H7 (cell line): ENCODE measurements at regions not wholly inside any gene's neighbourhood (a gene's known extent, or its start where the extent isn't known, plus 50 kb on each side); places are given as distances from the start of the nearest gene placed in this dataset.
"Not testable (repeated sequence)": the region's sequence is repeated elsewhere in the genome, so short reads cannot be mapped to it uniquely, and the experiment has no call there.

Experiments used
- DNase-seq: peaks from one replicate; pipeline ENCODE4 v3.0.0; 2012
- H3K27me3 ChIP-seq: 2 replicates; pipeline ENCODE4 v1.6.0; 2011; ENCODE audit warnings: mild to moderate bottlenecking, low read length; ENCODE audit not compliant: control insufficient read depth, insufficient read depth
- H3K36me3 ChIP-seq: replicated peaks from 2 replicates; pipeline ENCODE4 v1.5.1; 2011; ENCODE audit warnings: low read length; ENCODE audit not compliant: control insufficient read depth, insufficient read depth
- H3K4me3 ChIP-seq: 2 replicates; pipeline ENCODE4 v1.5.1; 2011; ENCODE audit warnings: low read depth, mild to moderate bottlenecking, control low read depth, low read length, moderate library complexity; ENCODE audit not compliant: insufficient read depth

DNA sequence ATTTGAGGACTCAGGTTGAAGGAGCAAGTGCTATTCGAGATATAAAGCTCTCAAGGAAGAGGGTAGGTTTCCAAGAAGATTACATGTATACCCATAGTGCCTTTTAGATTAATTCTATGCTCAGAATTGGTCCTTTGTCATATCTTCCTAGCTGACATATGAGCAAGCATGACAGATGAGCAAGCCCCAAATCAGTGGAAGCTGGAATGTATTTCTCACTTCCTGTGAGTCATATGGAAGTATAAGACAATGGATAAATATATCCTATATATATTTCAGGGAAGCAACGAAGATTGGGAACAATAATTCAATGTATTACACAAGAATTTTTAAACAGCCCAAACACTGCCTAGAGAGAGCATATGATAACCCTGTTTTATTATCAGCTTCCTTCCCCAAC lies 674.1 kb upstream of the ATXN7L3B start:
- H3K4me3 ChIP-seq: no peak overlapping the region
- DNase-seq: no peak
- no peaks in the 10 kb centered on the region for H3K27me3 ChIP-seq
- H3K36me3 ChIP-seq: no peaks in the 10 kb centered on the region

DNA sequence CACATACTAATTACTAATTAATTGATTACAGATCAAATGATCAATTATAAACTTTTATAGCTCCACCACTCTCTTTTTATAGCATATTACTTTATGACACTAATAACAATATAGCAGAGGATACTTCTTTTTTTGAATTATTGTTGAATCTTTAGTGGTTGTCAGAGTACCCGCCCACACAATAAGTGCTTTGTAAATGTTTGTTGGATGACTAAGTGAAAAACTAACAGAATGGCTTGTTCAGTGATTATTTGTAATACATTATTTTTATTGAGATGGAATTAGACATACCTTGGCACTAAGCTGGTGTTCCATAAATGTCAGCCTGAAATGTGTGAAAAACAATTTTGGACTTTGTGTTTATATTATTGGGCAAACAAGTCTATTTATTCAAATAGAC lies 670.5 kb upstream of the ATXN7L3B start:
- Histone ChIP-seq H3K4me3 (no peak overlapping the region), H3K27me3 (no peaks in the 10 kb centered on the region), H3K36me3 (no peaks in the 10 kb centered on the region)
- no peak for DNase-seq

DNA sequence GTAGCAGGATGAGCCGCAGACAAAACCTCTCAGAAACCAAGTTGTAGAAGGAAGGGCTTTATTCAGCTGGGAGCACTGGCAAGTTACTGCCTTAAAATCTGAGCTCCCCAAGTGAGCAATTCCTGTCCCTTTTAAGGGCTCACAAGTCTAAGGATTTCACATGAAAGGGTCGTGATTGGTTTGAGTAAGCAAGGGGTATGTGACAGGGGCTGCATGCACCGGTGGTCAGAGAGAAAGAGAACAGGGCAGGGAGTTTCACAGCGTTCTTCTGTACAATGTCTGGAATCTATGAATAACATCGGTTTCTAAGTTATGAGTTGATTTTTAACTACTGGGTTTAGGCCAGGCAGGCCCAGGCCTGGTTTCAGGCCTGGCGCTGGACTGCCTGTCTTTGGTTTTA lies 660.3 kb upstream of the ATXN7L3B start:
- not testable (repeated sequence) for H3K4me3 ChIP-seq, DNase-seq, H3K27me3 ChIP-seq, H3K36me3 ChIP-seq

DNA sequence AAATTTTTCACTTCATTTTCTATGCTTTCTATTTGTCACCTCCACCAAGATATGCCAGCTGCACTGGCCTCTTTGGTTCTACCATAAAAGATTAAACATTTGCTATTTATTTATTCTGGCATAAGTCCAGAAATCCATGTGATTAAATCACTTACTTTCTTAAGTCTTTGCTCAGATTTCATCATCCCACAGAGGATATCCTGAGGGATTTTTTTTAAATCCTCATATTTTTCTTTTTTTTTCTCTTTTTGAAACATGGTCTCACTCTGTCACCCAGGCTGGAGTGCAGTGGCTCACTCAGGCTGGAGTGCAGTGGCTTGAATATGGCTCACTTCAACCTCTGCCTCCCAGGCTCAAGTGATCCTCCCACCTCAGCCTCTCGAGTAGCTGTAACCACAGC lies 645.4 kb upstream of the ATXN7L3B start:
- H3K36me3 ChIP-seq: no peaks in the 10 kb centered on the region
- DNase-seq: no peak
- no peak overlapping the region for H3K4me3 ChIP-seq
- no peaks in the 10 kb centered on the region for H3K27me3 ChIP-seq

DNA sequence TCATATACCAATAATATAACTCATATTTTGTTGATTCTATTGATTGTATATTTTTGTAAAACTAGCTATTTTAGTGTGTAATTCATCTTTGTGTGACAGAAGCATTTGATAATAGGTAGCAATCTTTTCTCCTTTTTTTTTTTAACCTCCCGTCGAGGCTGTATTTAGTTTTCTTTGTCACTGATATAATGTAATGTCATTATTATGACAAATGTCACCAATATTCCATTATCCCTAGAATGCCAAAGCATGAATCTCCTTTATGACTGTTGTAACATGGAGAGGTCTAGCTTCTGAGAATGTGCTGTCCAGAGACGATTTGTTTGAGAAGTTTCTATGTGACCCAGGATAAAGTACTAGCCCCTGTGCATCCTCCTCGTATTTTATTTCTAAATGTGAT lies 639.0 kb upstream of the ATXN7L3B start:
- no peaks in the 10 kb centered on the region for H3K36me3 ChIP-seq
- no peak for DNase-seq
- H3K27me3 ChIP-seq: no peaks in the 10 kb centered on the region
- no peak overlapping the region for H3K4me3 ChIP-seq

DNA sequence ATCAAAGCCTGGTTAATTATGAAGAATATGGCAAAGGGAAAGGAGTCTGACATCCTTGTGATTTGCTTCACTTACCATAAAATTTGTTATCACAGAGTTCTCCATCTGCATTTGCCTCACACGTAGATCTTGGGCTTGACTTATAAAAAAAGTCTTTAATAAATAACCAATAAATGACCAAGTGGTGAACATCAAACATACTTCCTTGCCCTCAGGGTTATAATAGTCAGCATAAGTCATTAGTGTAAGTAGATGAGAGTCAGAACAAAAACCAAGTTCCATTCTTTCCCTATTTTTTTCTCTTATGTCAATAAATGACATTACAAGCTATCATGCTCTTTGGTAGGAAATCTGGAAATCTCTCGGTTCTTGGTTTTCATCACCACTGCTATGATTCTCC lies 635.4 kb upstream of the ATXN7L3B start:
- Histone ChIP-seq H3K36me3 (no peaks in the 10 kb centered on the region), H3K27me3 (no peaks in the 10 kb centered on the region), H3K4me3 (no peak overlapping the region)
- DNase-seq: no peak

DNA sequence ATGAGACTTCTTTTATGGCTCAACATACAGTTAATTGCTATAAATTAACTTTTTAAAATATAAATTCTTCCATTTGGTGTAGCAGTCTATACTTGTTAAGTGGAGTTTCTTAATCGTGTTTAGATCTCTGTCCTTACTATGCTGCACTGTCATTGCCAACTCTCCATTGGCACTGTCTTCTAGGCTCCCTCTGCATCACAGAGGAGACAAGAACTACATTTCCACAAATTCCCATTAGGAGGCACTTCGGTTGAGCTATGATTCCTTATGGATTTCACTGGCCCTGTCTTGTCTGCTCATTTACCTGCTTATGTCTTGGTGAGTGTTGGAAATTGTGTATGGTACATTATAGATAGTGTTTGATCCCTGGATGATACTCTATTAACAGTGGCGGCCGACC lies 630.9 kb upstream of the ATXN7L3B start:
- no peak for DNase-seq
- Histone ChIP-seq H3K27me3 (no peaks in the 10 kb centered on the region), H3K36me3 (no peaks in the 10 kb centered on the region), H3K4me3 (no peak overlapping the region)

DNA sequence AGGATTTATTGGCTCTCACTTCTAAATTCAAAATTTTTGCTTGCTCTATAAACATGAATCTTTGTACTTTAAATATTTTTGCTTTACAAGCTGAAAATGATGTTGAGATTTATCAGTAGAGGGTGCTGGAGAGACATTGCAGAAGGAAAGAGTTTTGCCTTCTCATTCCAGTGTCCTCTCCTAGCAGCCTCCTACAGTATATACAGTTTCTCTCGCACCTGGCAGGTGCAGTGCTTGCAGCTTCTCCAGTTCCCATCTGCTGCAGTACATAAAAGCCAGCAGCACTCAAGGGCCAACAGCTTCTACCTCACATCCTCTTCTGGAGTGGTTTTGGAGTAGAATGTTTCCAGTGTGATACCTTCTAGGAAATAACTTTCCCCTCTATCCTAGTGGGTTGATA lies 601.8 kb upstream of the ATXN7L3B start:
- no peaks in the 10 kb centered on the region for H3K27me3 ChIP-seq
- H3K36me3 ChIP-seq: no peaks in the 10 kb centered on the region
- no peak overlapping the region for H3K4me3 ChIP-seq
- peak; percentile 6 for DNase-seq

DNA sequence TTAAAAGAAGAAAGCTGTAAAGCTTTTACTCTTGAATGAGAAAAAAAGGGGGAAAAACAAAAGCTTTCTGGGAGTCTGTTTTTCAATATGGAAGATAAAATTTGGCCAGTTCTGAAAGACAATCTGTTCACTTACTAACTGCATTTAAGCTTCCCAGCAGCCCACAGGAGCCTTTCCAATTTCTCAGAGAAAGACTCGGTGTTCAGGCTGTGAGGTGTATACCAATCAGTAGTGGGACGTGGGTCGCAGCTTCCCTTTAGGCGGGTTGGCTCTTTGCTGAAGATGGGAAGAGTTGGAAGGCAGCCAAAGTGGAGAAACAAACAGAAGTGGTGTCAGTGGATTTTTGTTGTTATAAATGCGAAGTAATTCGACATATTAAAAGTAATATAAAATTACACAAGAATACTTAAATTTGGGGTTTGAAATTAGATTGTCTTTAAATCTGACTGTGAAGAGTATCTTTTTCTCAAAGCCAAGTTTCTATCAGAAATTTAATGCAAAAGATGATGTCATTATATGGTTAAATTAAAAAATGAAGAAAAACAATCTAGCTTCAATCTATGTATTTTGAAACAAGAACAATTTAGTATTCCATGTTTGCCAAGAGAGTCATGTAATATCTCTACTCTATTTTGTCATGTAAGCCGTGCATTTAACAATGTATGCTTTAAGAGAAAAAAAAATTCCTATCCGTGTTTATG lies 590.2 kb upstream of the ATXN7L3B start:
- Histone ChIP-seq H3K36me3 (no peaks in the 10 kb centered on the region), H3K27me3 (no peaks in the 10 kb centered on the region), H3K4me3 (no peak overlapping the region)
- DNase-seq: no peak

DNA sequence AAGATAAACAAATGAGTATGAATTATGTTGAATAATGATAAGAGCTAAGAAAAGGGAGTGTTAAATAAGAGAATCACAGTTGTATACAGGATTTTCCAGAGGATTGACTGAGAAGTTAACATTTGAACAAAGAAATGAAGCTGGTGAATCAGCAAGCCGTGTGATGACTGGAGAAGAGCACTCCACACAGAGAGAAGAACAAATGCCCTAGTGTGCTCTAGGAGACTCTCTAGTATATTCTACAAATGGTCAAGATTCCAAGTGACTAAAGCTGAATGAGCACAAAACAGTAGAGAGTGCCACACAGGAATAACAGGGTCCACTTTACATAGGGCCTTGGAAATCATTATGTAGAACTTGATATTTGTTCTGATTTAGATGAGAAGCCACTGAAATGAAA lies 587.1 kb upstream of the ATXN7L3B start:
- Histone ChIP-seq H3K4me3 (no peak overlapping the region), H3K36me3 (no peaks in the 10 kb centered on the region), H3K27me3 (no peaks in the 10 kb centered on the region)
- no peak for DNase-seq

DNA sequence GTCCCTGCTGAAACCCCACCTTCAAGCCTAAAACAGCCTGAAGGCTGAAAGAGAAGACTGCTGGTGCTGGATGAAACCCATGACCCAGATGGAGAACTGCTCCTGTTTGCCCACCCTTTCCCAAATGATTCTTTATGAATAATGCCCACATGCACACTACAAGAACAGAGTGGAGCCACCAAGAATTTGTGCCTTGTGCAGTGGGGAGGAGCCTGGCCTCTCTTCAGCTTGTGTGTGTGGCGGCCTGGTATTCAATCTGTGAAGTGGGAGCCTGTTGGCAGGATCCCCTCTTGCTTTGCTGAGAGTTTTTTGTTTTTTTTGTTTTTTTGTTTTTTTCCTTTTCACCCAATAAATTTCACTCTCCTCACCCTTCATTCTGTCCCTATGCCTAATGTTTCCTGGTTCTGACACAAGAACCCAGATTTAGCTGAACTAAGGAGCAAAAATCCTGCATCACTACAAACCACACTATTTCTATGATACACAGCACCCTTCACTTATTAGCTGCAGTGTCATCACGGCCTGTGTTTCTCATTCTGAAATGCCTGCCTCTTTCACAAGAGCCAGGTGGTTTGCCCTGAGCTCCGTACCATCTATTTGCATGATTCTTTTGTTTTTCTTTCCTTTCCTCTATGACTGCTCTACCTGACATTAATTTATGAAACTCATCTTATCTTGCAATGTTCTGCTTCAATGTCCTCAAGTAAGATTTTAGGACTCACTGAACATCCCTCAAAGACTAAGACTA lies 585.5 kb upstream of the ATXN7L3B start:
- Histone ChIP-seq H3K27me3 (no peaks in the 10 kb centered on the region), H3K36me3 (no peaks in the 10 kb centered on the region), H3K4me3 (no peak overlapping the region)
- no peak for DNase-seq

DNA sequence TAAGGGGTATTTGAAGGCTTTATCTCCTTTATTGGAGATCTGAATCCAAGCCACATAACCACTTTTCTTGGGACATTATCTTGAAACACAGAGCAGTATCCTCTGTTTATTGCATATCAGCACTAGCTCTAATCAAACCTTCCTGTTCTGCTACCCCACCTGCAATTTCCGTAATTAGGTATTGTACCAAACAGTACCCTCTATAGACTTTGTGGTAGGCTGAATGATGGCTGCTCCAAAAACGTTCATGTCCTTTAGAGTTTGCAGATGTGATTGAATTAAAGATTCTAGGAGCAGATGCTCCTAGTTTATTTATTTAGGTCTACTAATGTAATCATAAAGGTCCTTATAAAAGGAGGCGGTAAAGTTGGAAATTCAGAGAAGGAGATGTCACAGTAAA lies 573.0 kb upstream of the ATXN7L3B start:
- Histone ChIP-seq H3K36me3 (no peaks in the 10 kb centered on the region), H3K27me3 (no peaks in the 10 kb centered on the region), H3K4me3 (no peak overlapping the region)
- no peak for DNase-seq

DNA sequence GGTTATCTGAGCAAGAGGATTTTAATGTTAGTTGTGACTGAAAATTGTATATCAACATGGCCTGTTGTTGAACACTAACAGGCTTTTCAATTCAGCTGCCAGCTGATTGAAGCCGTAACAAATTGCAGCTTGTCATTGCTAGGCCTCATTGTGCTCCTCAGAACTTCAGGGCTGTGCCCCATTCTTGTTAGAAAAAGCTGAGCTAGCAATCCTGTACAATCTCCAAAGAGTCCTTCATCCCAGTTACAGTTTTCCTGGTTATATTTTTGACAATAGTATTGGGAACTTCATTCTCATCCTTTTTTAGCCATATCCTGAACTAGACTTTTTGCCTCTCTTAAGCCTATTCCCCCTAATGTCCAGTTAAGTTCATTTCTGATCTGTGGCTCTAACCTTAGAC lies 564.1 kb upstream of the ATXN7L3B start:
- DNase-seq: no peak
- Histone ChIP-seq H3K4me3 (no peak overlapping the region), H3K27me3 (no peaks in the 10 kb centered on the region), H3K36me3 (no peaks in the 10 kb centered on the region)

DNA sequence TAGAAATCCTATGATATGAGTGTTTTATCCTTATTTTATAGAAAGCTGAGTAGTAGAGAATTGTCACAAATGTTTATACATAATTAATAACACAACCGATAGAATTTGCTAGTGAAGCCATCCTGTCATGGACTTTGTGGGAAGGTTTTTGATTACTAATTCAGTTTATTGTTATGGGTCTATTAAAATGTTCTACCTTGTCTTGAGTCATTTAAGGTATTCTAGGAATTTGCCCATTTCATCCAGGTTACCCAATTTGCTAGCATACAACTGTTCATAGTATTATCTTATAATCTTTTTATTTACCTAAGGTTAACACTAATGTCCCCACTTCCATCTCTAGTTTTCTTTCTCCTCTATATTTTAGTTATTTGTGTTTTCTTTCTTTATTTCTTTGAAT lies 553.1 kb upstream of the ATXN7L3B start:
- Histone ChIP-seq H3K27me3 (no peaks in the 10 kb centered on the region), H3K4me3 (no peak overlapping the region), H3K36me3 (no peaks in the 10 kb centered on the region)
- no peak for DNase-seq

DNA sequence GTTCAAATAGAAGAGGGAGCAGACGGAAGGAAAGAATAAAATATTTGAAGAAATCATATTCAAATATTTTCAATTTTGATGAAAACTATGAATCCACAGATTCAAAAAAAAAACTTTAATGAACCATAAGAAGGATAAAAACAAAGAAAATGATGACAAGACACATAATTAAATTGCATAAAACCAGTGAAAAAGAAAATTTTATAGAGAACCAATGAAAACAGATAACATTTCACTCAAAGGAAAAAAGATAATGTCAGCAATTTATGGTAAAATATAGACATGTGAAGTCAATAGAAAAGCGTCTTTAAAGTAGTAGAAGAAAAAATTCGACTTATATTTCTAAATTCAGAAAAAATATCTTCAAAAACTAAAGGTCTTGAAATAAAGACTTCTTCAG lies 546.5 kb upstream of the ATXN7L3B start:
- H3K4me3 ChIP-seq: no peak overlapping the region
- no peak for DNase-seq
- H3K36me3 ChIP-seq: no peaks in the 10 kb centered on the region
- no peaks in the 10 kb centered on the region for H3K27me3 ChIP-seq
